ENCODE measurements at regions not wholly inside any gene's neighbourhood (a gene's known extent, or its start where the extent isn't known, plus 50 kb on each side); places are given as distances from the start of the nearest gene placed in this dataset.

GRCh38 chr14:49050822-49051221 is 535.4 kb downstream of the RPS29 start:
- Histone ChIP-seq H3K4me1 (replicated peaks in 1 of 2) (no peaks in the 10 kb centered on the region), H3K9me3 (replicated peaks in 1 of 3) (no peaks in the 10 kb centered on the region), H3K27ac (no peak overlapping the region), H3K4me3 (no peak overlapping the region), H3K36me3 (replicated peaks in 1 of 2) (no peaks in the 10 kb centered on the region), H3K27me3 (no peaks in the 10 kb centered on the region)
- intact Hi-C loops (cut with DNase I) = no loop called here
- WGBS, 4 donors = 40 to 86% (median 77%) methylated on average over 2 of the region's 2 CpGs
- TF ChIP-seq POLR2A (IDR thresholded peaks at IDR 0.05) (no peak), CTCF (IDR thresholded peaks at IDR 0.05) (no peak)
- DNase-seq = no peak

DNA sequence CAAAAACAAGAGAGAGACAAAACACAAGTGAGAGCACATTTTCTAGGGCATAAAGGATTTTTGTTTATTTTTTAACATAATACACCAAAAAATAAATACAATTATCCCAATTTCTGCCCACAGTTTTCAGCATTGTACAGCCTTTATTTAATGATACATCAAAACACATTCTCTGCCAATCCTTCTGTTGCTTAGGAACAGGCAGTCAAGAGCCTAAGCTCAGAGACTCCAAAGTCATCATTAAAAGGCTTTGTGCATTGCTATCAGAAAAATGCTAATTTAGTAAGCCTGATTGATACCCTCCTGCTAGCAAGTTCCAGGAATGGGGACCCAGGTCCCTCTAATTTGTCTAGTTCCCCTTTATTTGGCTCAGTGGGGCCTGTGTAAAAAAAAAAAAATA is 536.5 kb downstream of the RPS29 start:
- Histone ChIP-seq H3K27me3 (no peaks in the 10 kb centered on the region), H3K27ac (no peak overlapping the region), H3K4me1 (replicated peaks in 1 of 2) (no peaks in the 10 kb centered on the region), H3K36me3 (replicated peaks in 1 of 2) (no peaks in the 10 kb centered on the region), H3K4me3 (no peak overlapping the region), H3K9me3 (replicated peaks in 1 of 3) (no peaks in the 10 kb centered on the region)
- no peak for TF ChIP-seq CTCF (IDR thresholded peaks at IDR 0.05)
- TF ChIP-seq POLR2A (IDR thresholded peaks at IDR 0.05) = no peak
- intact Hi-C loops (cut with DNase I) = no loop called here
- DNase-seq = no peak

GRCh38 chr14:49044981-49045380 is 541.2 kb downstream of the RPS29 start:
- TF ChIP-seq CTCF (IDR thresholded peaks at IDR 0.05) (no peak), POLR2A (IDR thresholded peaks at IDR 0.05) (no peak)
- Histone ChIP-seq H3K4me3 (no peak overlapping the region), H3K27ac (no peak overlapping the region), H3K36me3 (replicated peaks in 1 of 2) (no peaks in the 10 kb centered on the region), H3K27me3 (no peaks in the 10 kb centered on the region), H3K9me3 (replicated peaks in 1 of 3) (no peaks in the 10 kb centered on the region), H3K4me1 (replicated peaks in 1 of 2) (no peaks in the 10 kb centered on the region)
- WGBS, 4 donors = 63 to 91% (median 72%) methylated on average over 2 of the region's 2 CpGs
- DNase-seq = no peak
- intact Hi-C loops (cut with DNase I) = no loop called here

- no peak overlapping the region for H3K27ac ChIP-seq
- no peaks in the 10 kb centered on the region for H3K9me3 ChIP-seq (replicated peaks in 1 of 3)
- no peaks in the 10 kb centered on the region for H3K36me3 ChIP-seq (replicated peaks in 1 of 2)
- intact Hi-C loops (cut with DNase I) = no loop called here
- no peak overlapping the region for H3K4me3 ChIP-seq
- no peaks in the 10 kb centered on the region for H3K4me1 ChIP-seq (replicated peaks in 1 of 2)
- DNase-seq = no peak
- no peaks in the 10 kb centered on the region for H3K27me3 ChIP-seq
- 76 to 83% (median 78%) methylated on average over 8 of the region's 8 CpGs for WGBS, 4 donors
- TF ChIP-seq POLR2A (IDR thresholded peaks at IDR 0.05) = no peak
- no peak for TF ChIP-seq CTCF (IDR thresholded peaks at IDR 0.05)
These were observed 549.1 kb downstream of the RPS29 start for GRCh38 chr14:49036984-49037516.

All from adrenal gland (tissue), 9 donors.